Psoas muscle (tissue), 7 donors: ENCODE measurements at regions not wholly inside any gene's neighbourhood (a gene's known extent, or its start where the extent isn't known, plus 50 kb on each side); places are given as distances from the start of the nearest gene placed in this dataset.

ENCODE experiments used
- ATAC-seq, 4 donors: fragments of 200-7000 bp; cut with Tn5 transposase; one replicate each; pipeline ENCODE4 v1.9.1; 2020; ENCODE audit warnings: moderate library complexity in 3 of 4, mild to moderate bottlenecking in 2 of 4
- DNase-seq, 2 donors: peaks; one replicate each; pipeline ENCODE4 v3.0.0-alpha.2; 2020
- H3K27ac ChIP-seq: fragments of 200-600 bp; one replicate; pipeline ENCODE4 v1.8.0; 2022
- H3K27me3 ChIP-seq, 3 donors: fragments of 200-600 bp in 1 of 3; one replicate each; pipeline versions ENCODE4 v1.6.1 to v1.8.0; 2013 to 2022; ENCODE audit warnings: low read length in 2 of 3, mild to moderate bottlenecking in 2 of 3, moderate library complexity in 1 of 3; ENCODE audit not compliant: insufficient read depth in 3 of 3
- H3K36me3 ChIP-seq, 2 donors: fragments of 200-600 bp in 1 of 2; one replicate each; pipeline versions ENCODE4 v1.6.1 to v1.8.0; 2013 to 2022; ENCODE audit warnings: low read depth in 1 of 2, mild to moderate bottlenecking in 1 of 2, moderate library complexity in 1 of 2; ENCODE audit not compliant: insufficient read depth in 1 of 2
- H3K4me1 ChIP-seq: fragments of 200-600 bp; one replicate; pipeline ENCODE4 v1.8.0; 2022
- H3K4me3 ChIP-seq: fragments of 200-600 bp; one replicate; pipeline ENCODE4 v1.8.0; 2022; ENCODE audit warnings: mild to moderate bottlenecking
- H3K9me3 ChIP-seq: fragments of 200-600 bp; one replicate; pipeline ENCODE4 v1.8.0; 2022
- WGBS, 3 donors: extraction: QIAGEN DNeasy Blood & Tissue Kit; methylation state at CpG; one replicate each; pipeline versions ENCODE4 v1.1.6 to v1.1.7; 2013; 5-methylcytosine and 5-hydroxymethylcytosine counted together
- intact Hi-C, 2 donors: fragments of 100-400 bp; cut with DNase I; formaldehyde crosslinking; loops; one replicate each; pipeline versions ENCODE4 v1.11.0 to v1.14.2; 2022
- TF ChIP-seq, protein P1 (sequence below): fragments of 200-600 bp; IDR thresholded peaks from one replicate; pipeline ENCODE4 v1.8.0; 2022; ENCODE audit warnings: antibody characterized with exemption
- donor health status: healthy with polysubstance abuse.
- donor health status: DM: no; HTN: no; CAD: no; lungs with moderate emphysema.
- donor health status: Bipolar disorder and iron deficiency.
- donor health status: healthy.
- donor health status: DM: yes; HTN: yes; CAD: no.
- donor health status: DM: no; HTN: no; CAD: no.
- donor health status: DM: yes; HTN: yes; CAD: no.

- Histone ChIP-seq H3K9me3 (no peaks in the 10 kb centered on the region), H3K4me3 (no peak overlapping the region), H3K4me1 (no peaks in the 10 kb centered on the region), H3K27ac (no peak overlapping the region), H3K27me3 (no peaks in the 10 kb centered on the region), H3K36me3 (no peaks in the 10 kb centered on the region)
- TF ChIP-seq, protein P1, sequence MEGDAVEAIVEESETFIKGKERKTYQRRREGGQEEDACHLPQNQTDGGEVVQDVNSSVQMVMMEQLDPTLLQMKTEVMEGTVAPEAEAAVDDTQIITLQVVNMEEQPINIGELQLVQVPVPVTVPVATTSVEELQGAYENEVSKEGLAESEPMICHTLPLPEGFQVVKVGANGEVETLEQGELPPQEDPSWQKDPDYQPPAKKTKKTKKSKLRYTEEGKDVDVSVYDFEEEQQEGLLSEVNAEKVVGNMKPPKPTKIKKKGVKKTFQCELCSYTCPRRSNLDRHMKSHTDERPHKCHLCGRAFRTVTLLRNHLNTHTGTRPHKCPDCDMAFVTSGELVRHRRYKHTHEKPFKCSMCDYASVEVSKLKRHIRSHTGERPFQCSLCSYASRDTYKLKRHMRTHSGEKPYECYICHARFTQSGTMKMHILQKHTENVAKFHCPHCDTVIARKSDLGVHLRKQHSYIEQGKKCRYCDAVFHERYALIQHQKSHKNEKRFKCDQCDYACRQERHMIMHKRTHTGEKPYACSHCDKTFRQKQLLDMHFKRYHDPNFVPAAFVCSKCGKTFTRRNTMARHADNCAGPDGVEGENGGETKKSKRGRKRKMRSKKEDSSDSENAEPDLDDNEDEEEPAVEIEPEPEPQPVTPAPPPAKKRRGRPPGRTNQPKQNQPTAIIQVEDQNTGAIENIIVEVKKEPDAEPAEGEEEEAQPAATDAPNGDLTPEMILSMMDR = no peak
- 80 to 88% (median 85%) methylated on average over 6 of the region's 6 CpGs for WGBS, 3 donors
- intact Hi-C loops = no loop called here
- DNase-seq = no peak
- no peak for ATAC-seq
Measured at GRCh38 chr1:189929501-189930099, 548.1 kb downstream of the BRINP3 start.

DNA sequence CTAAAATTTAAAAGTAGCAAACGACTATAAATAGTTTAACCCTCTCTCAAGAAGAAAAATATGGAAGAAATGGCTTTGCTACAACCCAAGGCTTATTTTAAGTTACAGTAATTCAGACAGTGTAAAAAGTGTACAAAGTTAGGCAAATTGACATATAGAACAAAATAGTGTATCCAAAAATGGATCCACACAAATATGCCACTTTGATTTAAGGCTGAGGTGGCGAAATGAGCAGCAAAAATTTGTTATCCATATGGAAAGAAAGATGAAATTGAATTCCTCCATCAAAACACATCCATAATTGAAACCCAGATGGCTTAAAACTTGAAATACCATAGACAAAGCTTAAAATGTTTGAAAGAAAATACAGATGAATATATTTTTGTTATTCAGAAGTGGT, 540.8 kb downstream of the BRINP3 start:
- H3K27ac ChIP-seq = no peak overlapping the region
- intact Hi-C loops = no loop called here
- H3K4me3 ChIP-seq = no peak overlapping the region
- no peak for ATAC-seq
- TF ChIP-seq, protein P1 = no peak
- H3K36me3 ChIP-seq = no peaks in the 10 kb centered on the region
- no peaks in the 10 kb centered on the region for H3K9me3 ChIP-seq
- no peaks in the 10 kb centered on the region for H3K27me3 ChIP-seq
- no peaks in the 10 kb centered on the region for H3K4me1 ChIP-seq
- no peak for DNase-seq
- 79 to 95% (median 82%) methylated on average over 2 of the region's 2 CpGs for WGBS, 3 donors

DNA sequence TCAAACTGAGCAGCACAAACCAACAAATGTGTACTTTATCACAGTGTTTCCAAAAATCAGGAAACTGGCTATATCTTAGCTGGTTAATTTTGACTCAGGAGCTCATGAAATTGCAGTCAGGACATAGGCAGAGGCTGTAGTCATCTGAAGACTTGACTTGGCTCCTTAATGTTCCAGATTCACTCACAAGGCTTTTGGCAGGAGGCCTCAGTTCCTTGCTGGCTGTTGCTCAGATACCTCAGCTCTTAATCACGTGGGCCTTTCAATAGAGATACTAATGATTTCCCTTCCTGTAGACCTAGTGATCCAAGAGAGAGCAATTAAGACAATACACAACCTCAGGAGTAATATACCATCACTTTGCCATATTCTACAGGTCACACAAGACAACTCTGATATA, 537.7 kb downstream of the BRINP3 start:
- intact Hi-C loops = loop anchor here in 1 of 2 donors (2.0 kb wide), 1 partner anchor 43 kb away; no protein-coding TSS in a partner anchor
- H3K9me3 ChIP-seq = no peaks in the 10 kb centered on the region

DNA sequence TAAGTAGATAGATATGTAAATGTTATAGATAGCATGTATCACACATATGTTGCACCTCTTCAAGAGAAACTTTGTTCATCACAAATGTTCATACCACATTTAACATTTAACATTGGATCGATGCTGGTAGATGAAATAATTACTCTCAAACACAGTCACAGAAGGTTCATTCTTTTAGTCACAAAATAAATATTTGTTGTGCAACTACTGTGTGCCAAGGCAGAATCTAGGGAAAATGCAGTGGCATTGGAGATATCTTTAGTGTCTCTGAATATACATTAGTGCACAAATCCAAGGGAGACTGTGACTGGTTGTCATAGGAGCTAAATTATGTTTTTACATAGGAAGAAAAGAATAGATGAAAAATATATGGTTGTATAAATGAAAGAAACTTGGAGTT, 535.7 kb downstream of the BRINP3 start:
- Histone ChIP-seq H3K9me3 (no peaks in the 10 kb centered on the region), H3K4me1 (no peaks in the 10 kb centered on the region), H3K36me3 (no peaks in the 10 kb centered on the region), H3K4me3 (no peak overlapping the region), H3K27ac (no peak overlapping the region), H3K27me3 (no peaks in the 10 kb centered on the region)
- 84 to 95% (median 88%) methylated on average over 1 of the region's 1 CpG for WGBS, 3 donors
- intact Hi-C loops = loop anchor here in 1 of 2 donors (2.0 kb wide), 1 partner anchor 45 kb away; no protein-coding TSS in a partner anchor
- TF ChIP-seq, protein P1 = no peak
- DNase-seq = no peak
- ATAC-seq = no peak

More for the DNA sequence above, 537.7 kb downstream of the BRINP3 start:
- no peak overlapping the region for H3K27ac ChIP-seq
- WGBS, 3 donors = 22 to 48% (median 27%) methylated on average over 1 of the region's 1 CpG
- no peaks in the 10 kb centered on the region for H3K27me3 ChIP-seq
- no peak for DNase-seq
- TF ChIP-seq, protein P1 = no peak
- ATAC-seq = no peak
- no peak overlapping the region for H3K4me3 ChIP-seq
- H3K4me1 ChIP-seq = no peaks in the 10 kb centered on the region
- no peaks in the 10 kb centered on the region for H3K36me3 ChIP-seq

GRCh38 chr1:189958756-189959155, 518.9 kb downstream of the BRINP3 start:
- Histone ChIP-seq H3K4me3 (no peak overlapping the region), H3K9me3 (no peaks in the 10 kb centered on the region), H3K4me1 (no peaks in the 10 kb centered on the region), H3K27ac (no peak overlapping the region), H3K36me3 (no peaks in the 10 kb centered on the region), H3K27me3 (no peaks in the 10 kb centered on the region)
- ATAC-seq (no peak), DNase-seq (no peak)
- intact Hi-C loops = no loop called here
- WGBS, 3 donors = 37 to 43% (median 42%) methylated on average over 1 of the region's 1 CpG
- TF ChIP-seq, protein P1 = no peak
